ENCODE measurements at regions not wholly inside any gene's neighbourhood (a gene's known extent, or its start where the extent isn't known, plus 50 kb on each side); places are given as distances from the start of the nearest gene placed in this dataset.

GRCh38 chr18:68583685-68584084 lies 131.2 kb downstream of the TMX3 start:
- no peak for DNase-seq (ENCODE audit: low read depth)
- H3K4me3 ChIP-seq (ENCODE audit: low read depth, low read length), result no peak overlapping the region
- no peak for TF ChIP-seq CTCF (conservative IDR thresholded peaks at IDR 0.05; ENCODE audit: low read depth, low read length)

DNA sequence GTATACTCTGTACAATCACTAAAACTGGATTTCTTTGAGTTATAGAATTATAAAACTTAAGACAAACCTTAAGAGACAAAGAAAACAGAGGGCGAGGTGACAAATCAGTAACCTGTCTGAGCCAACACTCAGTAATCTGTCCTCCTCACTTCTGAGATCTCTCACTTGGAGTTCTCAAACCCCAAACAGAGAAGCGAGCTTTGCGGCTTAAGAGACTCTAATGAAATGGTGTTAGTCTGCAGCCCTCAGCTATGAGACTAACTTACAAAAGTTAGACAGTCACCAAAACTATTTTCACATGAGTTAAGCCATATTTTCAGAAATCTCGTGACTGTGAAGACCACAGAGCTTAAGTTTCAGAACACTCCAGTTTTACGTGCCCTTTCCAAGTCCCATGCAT lies 140.6 kb downstream of the TMX3 start:
- H3K4me3 ChIP-seq (ENCODE audit: low read depth, low read length), result no peak overlapping the region
- TF ChIP-seq CTCF (conservative IDR thresholded peaks at IDR 0.05; ENCODE audit: low read depth, low read length), result no peak
- no peak for DNase-seq (ENCODE audit: low read depth)

DNA sequence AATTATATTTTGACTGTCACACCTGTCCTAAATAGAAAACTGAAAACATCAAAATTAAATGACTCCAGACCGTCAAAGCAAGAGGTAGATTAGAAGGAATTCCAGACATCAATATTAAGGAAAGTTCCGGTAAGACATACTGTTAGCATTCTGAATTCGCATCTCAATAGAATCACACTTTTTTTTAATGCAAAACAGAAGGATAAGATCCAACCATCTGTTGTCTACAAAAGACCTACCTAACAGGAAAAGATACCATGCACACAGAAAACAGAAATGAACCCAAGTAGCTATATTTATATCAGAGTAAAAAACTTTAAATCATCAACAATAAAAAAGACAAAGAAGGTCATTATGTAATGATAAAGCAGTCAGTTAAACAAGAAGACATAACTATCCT lies 145.0 kb downstream of the TMX3 start:
- H3K4me3 ChIP-seq (ENCODE audit: low read depth, low read length), result no peak overlapping the region
- no peak for TF ChIP-seq CTCF (conservative IDR thresholded peaks at IDR 0.05; ENCODE audit: low read depth, low read length)
- DNase-seq (ENCODE audit: low read depth), result no peak

- DNase-seq (ENCODE audit: low read depth), result no peak
- H3K4me3 ChIP-seq (ENCODE audit: low read depth, low read length), result no peak overlapping the region
- no peak for TF ChIP-seq CTCF (conservative IDR thresholded peaks at IDR 0.05; ENCODE audit: low read depth, low read length)
Observed at GRCh38 chr18:68568364-68569155, 146.3 kb downstream of the TMX3 start.

GRCh38 chr18:68566991-68567390 lies 147.9 kb downstream of the TMX3 start:
- no peak for DNase-seq (ENCODE audit: low read depth)
- no peak for TF ChIP-seq CTCF (conservative IDR thresholded peaks at IDR 0.05; ENCODE audit: low read depth, low read length)
- H3K4me3 ChIP-seq (ENCODE audit: low read depth, low read length), result no peak overlapping the region

DNA sequence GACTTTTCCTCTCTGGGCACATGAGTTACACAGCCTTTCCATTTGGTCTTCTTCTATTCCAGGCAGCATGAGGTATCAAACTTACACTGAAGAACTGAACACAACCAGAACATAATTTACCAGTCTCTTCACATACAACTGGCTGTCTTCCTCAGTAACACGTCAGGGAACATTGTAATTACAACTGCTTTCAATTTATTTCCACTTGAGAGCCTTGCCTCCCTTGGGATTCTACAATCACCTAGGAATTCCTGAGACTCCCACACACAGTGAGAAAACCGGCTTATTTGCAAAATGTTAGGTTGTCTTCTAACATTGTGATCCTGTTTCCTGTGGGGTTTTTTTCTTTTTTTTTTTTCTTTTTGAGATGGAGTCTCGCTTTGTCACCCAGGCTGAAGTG lies 149.9 kb downstream of the TMX3 start:
- no peak overlapping the region for H3K4me3 ChIP-seq (ENCODE audit: low read depth, low read length)
- no peak for DNase-seq (ENCODE audit: low read depth)
- TF ChIP-seq CTCF (conservative IDR thresholded peaks at IDR 0.05; ENCODE audit: low read depth, low read length), result no peak

DNA sequence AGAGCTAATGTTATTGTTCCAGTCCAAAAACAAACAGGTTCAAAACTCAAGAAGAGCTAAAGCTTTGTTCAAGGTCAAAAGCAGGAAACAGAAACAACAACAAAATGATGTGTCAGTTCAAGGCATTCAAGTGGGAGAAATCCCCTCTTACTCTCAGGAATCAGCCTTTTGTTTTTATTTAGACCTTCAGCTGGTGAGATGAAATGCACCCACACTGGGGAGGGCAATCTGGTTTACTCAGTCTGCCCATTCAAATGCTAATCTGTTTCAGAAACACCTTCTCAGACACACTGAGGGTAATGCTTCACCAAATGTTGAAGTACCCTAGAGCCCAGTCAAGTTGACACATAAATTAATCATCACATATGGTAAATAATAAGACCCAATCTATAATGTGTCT lies 150.6 kb downstream of the TMX3 start:
- no peak overlapping the region for H3K4me3 ChIP-seq (ENCODE audit: low read depth, low read length)
- no peak for DNase-seq (ENCODE audit: low read depth)
- TF ChIP-seq CTCF (conservative IDR thresholded peaks at IDR 0.05; ENCODE audit: low read depth, low read length), result no peak

All from epithelial cell of proximal tubule (primary cell).